Naive thymus-derived CD8-positive, alpha-beta T cell (primary cell): ENCODE measurements at regions not wholly inside any gene's neighbourhood (a gene's known extent, or its start where the extent isn't known, plus 50 kb on each side); places are given as distances from the start of the nearest gene placed in this dataset.

Source experiments
- ATAC-seq, 2 donors: fragments of 150-1000 bp; cut with Tn5 transposase in 1 of 2; sonication (Bioruptor Pico), chemical (Tn5 transposase) in 1 of 2; 1 replicate in 1 of 2; 2 replicates in 1 of 2; pipeline ENCODE4 v1.10.0; 2021; ENCODE audit warnings: mild to moderate bottlenecking in 2 of 2, moderate library complexity in 2 of 2
- POLR2A ChIA-PET: fragments of 350-600 bp; sonication (Branson Sonifier 250); formaldehyde crosslinking; loops from one replicate; lab custom pipeline; 2021; ENCODE audit warnings: antibody characterized with exemption; lab: Charles Lee
- DNase-seq, 10 donors: peaks; one replicate each; pipeline versions ENCODE4 v3.0.0 to v3.0.0-alpha.2; 2020 to 2022
- H3K27ac Mint-ChIP-seq, 10 donors: one replicate each; pipeline ENCODE4 v1.8.0; 2020 to 2022; ENCODE audit warnings: mild to moderate bottlenecking in 10 of 10, mixed read lengths in 10 of 10, moderate library complexity in 4 of 10, inconsistent platforms in 1 of 10
- H3K27me3 Mint-ChIP-seq, 5 donors: one replicate each; pipeline ENCODE4 v1.8.0; 2021 to 2022; ENCODE audit warnings: mixed read lengths in 5 of 5
- H3K36me3 Mint-ChIP-seq, 3 donors: one replicate each; pipeline ENCODE4 v1.8.0; 2020 to 2022; ENCODE audit warnings: mixed read lengths in 3 of 3, mild to moderate bottlenecking in 2 of 3, inconsistent platforms in 1 of 3
- H3K4me1 Mint-ChIP-seq, 4 donors: one replicate each; pipeline ENCODE4 v1.8.0; 2021 to 2022; ENCODE audit warnings: mixed read lengths in 4 of 4
- H3K4me3 Mint-ChIP-seq, 10 donors: one replicate each; pipeline ENCODE4 v1.8.0; 2020 to 2022; ENCODE audit warnings: mild to moderate bottlenecking in 10 of 10, mixed read lengths in 10 of 10, moderate library complexity in 6 of 10, inconsistent platforms in 1 of 10
- H3K9me3 Mint-ChIP-seq, 9 donors: one replicate each; pipeline ENCODE4 v1.8.0; 2020 to 2022; ENCODE audit warnings: mixed read lengths in 9 of 9, mild to moderate bottlenecking in 3 of 9, inconsistent platforms in 1 of 9, moderate library complexity in 1 of 9

DNA sequence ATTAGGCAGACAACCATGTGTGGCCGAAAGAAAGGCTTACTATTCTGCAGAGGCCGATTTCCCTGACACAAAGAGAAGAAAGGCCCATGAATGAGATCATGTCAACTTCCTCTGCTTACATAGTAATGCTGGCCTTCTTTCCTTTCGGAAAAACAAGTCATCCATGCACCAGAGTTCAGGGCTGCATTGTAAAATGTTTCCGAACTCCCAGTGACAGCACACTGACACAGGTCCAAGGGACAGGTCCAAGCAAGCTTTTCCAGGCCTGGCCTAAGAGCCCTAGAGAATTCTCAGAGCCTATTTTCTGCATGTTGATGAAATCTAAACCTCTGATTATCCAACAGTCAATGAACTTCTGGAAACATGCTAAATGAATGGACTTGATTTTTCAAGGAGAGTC lies 140.9 kb downstream of the ZNF608 start:
- no peak for DNase-seq
- peaks cover 0 to 28% (median 15%) of the 10 kb centered on the region in 5 donors for H3K27me3 Mint-ChIP-seq
- no peak overlapping the region for H3K27ac Mint-ChIP-seq
- H3K36me3 Mint-ChIP-seq, result peaks cover 0 to 8% (median 0%) of the 10 kb centered on the region in 3 donors
- H3K4me1 Mint-ChIP-seq, result peaks cover 0 to 6% (median 0%) of the 10 kb centered on the region in 4 donors
- POLR2A ChIA-PET, result no interaction called here
- no peak overlapping the region for H3K4me3 Mint-ChIP-seq
- ATAC-seq, result no peak
- H3K9me3 Mint-ChIP-seq, result peaks cover 0 to 10% (median 0%) of the 10 kb centered on the region in 9 donors

DNA sequence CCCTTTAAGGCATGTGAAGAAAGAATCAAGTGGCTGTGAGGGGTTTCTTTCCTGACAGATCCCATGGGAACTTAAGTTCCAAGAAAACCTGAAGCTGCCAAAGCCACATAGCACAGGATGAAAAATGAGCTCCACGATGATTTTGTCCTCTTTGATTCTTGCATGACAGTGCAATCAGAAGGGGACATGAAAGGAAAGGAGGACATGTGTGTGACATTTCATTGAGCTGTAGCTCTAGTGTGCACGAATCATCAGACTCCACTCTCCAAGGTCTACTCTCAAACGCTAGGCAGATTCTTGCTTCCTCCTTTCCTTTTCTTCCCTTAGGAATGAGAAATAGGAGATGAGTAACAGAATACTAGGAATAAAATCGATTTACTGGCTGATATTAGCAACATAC lies 142.0 kb downstream of the ZNF608 start:
- no peak for ATAC-seq
- no peak overlapping the region for H3K27ac Mint-ChIP-seq
- no peak overlapping the region for H3K4me3 Mint-ChIP-seq
- peaks cover 0 to 28% (median 19%) of the 10 kb centered on the region in 5 donors for H3K27me3 Mint-ChIP-seq
- POLR2A ChIA-PET, result no interaction called here
- H3K4me1 Mint-ChIP-seq, result peaks cover 0 to 13% (median 0%) of the 10 kb centered on the region in 4 donors
- H3K36me3 Mint-ChIP-seq, result peaks cover 0 to 8% (median 0%) of the 10 kb centered on the region in 3 donors
- peaks cover 0 to 10% (median 0%) of the 10 kb centered on the region in 9 donors for H3K9me3 Mint-ChIP-seq
- no peak for DNase-seq

DNA sequence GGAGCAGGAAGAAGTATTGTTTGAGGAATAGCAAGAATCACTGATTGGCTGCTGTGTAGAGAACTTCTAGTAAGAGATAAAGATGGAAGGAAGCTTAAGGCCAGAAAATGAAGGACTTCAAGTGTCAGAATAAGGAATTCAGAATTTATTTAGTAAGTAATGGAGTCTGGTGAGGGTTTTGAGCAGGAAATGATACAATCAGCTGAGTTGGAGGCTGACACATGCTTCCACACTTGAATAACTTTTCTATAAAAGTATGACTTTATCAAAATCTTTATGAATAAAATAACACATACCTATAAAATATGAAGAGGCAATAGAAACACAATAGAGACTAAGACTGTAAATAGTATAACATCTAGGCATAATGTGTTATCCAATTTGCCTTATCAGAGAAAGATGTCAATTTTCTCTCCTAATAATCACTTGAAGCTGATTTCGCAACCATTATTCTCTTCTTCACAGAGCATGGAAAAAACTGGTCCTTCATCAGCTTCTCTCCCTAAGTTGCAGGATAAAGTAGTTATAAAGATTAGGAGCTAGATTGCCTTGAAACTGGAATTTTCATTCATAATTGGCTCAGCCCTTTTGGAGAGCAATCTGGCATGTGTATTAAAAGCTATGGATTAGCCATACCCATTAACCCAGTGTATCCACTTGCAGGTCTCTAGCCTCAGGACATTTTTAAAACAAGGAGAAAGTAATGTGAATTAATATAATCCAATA lies 143.4 kb downstream of the ZNF608 start:
- H3K4me3 Mint-ChIP-seq, result no peak overlapping the region
- peaks cover 0 to 19% (median 12%) of the 10 kb centered on the region in 5 donors for H3K27me3 Mint-ChIP-seq
- ATAC-seq, result no peak
- POLR2A ChIA-PET, result no interaction called here
- H3K9me3 Mint-ChIP-seq, result peaks cover 0 to 2% (median 0%) of the 10 kb centered on the region in 9 donors
- peaks cover 0 to 1% (median 0%) of the 10 kb centered on the region in 3 donors for H3K36me3 Mint-ChIP-seq
- H3K4me1 Mint-ChIP-seq, result peaks cover 0 to 13% (median 0%) of the 10 kb centered on the region in 4 donors
- H3K27ac Mint-ChIP-seq, result no peak overlapping the region
- DNase-seq, result no peak

DNA sequence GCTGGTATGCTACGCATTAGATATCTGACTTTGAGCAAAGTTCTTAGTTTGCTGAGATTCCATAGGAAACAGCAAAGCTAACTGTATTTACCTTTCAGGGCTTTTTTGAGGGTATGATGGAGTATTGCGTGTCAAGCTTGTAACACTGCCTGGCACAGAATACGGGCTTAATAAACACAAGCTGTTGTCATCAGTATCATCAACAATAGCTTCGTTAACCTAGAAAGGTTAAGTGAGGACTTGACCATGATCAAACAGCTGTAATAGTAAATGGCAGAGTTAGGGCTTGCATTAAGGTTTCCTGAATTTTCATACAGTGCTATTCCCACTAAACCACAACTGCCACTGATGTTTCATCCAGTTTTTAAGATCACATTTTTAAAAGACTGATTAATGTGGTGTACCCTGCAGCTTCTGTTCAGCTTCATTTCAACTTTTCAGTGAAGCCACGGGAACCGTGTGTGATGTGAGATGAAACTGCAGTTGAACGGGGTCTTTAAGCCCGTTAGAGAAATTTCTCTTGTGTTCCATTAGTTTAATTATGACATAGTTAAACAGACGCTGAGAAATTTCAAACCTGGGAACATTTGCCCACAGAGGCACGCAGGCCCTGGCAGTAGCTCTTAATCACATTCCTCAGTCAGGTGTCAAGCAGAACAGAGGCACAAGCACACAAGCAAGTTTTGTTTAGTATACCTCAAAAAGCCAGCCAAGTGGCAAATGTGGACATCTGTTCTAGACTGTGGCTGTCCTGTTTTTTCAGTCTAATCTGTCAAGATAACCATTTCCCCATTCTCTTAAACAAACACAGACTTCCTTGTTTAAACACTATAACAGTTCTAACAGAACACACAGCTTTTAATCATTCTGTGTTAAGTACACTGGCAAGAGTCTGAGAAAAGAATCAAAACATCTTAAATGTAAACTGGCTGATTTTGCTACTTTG lies 147.1 kb downstream of the ZNF608 start:
- Mint-ChIP-seq H3K27me3 (peaks cover 7 to 21% (median 16%) of the 10 kb centered on the region in 5 donors), H3K4me1 (peaks cover 0 to 13% (median 0%) of the 10 kb centered on the region in 4 donors), H3K36me3 (no peaks in the 10 kb centered on the region), H3K4me3 (no peak overlapping the region), H3K27ac (no peak overlapping the region), H3K9me3 (no peaks in the 10 kb centered on the region)
- POLR2A ChIA-PET, result no interaction called here
- ATAC-seq (peak in 1 of 2 donors; percentile 30), DNase-seq (no peak)

DNA sequence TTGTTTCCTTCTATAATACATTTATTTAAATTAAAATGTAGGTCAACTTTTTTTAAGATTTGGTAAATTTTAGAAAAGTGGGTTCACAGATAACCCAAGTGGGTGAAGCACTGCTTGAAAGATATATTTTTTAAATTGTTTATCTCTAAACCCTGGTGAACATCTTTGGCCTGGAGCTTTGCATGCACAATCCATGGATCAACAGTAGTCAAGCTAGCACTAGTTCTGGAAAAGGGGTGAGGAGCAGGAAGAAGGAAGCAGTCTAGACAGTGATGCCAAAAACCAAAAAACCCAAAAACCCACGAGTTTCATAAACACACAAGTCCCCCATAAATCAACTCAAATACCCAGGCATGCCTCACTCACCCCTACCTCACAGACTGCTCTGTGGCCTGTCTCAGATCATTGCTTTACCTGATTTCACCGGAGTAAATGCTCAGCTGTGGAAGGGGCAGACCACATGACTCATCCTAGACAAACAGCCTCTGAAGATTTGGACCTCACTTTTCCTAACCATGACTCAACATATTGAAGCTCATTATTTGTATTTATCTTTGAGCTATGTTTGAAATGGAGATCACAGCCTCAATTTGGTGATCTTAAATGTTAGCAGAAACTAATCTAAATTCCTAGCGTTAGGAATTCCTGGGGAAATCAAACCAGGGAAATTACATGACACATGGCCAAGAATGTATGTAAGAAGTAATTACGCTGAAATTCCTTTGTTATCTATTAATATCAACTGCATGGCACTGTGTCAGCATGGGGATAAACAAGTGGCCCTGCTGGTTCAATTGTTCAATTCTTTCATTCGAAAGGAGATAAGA lies 149.6 kb downstream of the ZNF608 start:
- Mint-ChIP-seq H3K4me1 (peaks cover 0 to 8% (median 0%) of the 10 kb centered on the region in 4 donors), H3K27me3 (peaks cover 8 to 29% (median 23%) of the 10 kb centered on the region in 5 donors), H3K9me3 (no peaks in the 10 kb centered on the region), H3K36me3 (no peaks in the 10 kb centered on the region), H3K4me3 (no peak overlapping the region), H3K27ac (peak overlapping the region in 1 of 10 donors; percentile 4)
- POLR2A ChIA-PET, result no interaction called here
- ATAC-seq, result no peak
- DNase-seq, result no peak

DNA sequence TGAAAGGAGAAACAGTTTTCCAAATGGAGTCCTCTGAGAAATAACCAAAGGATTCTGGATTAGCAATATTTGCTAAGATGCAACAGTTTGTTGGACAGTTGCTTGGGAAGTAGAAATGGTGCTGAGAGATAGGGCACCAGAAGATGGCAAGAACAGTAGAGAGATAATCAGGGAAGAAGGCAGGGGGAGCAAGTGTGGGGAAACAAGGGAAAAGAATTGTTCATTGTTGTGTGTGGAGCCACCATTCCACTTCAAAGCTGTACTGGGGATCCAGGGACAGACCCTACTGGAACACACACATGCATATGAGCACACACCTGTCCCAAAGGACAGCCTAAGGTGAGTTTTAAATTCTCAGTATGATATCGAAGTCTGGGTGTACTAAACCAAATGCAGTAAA lies 152.5 kb downstream of the ZNF608 start:
- no peaks in the 10 kb centered on the region for H3K4me1 Mint-ChIP-seq
- DNase-seq (no peak), ATAC-seq (no peak)
- peaks cover 7 to 46% (median 30%) of the 10 kb centered on the region in 5 donors for H3K27me3 Mint-ChIP-seq
- no peaks in the 10 kb centered on the region for H3K36me3 Mint-ChIP-seq
- no peak overlapping the region for H3K4me3 Mint-ChIP-seq
- POLR2A ChIA-PET, result interaction anchor here (0.5 kb wide), 1 partner anchor 1627 kb away, joined by 3 read pairs; no protein-coding TSS in a partner anchor
- H3K27ac Mint-ChIP-seq, result no peak overlapping the region
- H3K9me3 Mint-ChIP-seq, result peaks cover 0 to 15% (median 0%) of the 10 kb centered on the region in 9 donors

DNA sequence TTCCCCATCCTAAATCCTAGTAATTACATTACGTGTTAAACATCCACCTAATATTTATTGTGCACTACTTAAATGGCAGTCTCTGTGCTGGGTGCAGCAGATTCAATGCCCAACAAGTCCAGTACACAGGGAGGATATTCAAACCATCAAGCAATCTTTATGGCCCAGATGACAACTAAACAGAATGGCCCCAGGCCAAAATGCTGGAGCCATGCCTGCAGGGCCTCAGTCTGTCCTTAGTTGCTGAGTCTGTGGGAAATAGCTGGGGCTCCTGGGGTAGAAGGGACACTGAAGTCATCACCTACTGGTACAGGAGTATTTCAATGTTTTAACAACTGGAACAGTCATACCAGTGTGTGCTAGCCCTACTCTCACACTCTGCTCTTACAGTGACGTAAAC lies 153.5 kb downstream of the ZNF608 start:
- POLR2A ChIA-PET, result no interaction called here
- DNase-seq (no peak), ATAC-seq (no peak)
- Mint-ChIP-seq H3K4me3 (no peak overlapping the region), H3K9me3 (peaks cover 0 to 16% (median 0%) of the 10 kb centered on the region in 9 donors), H3K4me1 (no peaks in the 10 kb centered on the region), H3K36me3 (no peaks in the 10 kb centered on the region), H3K27me3 (peaks cover 7 to 47% (median 30%) of the 10 kb centered on the region in 5 donors), H3K27ac (no peak overlapping the region)

DNA sequence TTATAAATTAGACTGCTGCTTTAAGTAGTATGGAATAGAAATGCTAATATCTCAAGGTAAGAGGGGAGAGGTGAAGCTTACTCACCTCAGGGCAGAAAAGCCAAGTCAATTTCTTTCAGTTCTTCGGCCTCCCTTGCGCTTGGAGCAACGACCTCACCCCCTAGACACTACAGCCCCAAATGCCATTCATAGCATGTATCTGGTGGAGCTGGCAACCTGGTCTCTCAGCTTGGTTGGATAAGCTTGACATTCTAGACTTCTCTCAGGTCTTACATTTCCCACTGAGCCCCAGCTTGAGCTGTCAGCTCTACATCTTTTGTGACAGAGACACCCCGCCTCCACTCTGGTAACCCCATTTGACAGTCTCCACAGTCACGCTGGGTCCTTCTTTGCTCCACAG lies 154.9 kb downstream of the ZNF608 start:
- Mint-ChIP-seq H3K9me3 (peaks cover 0 to 16% (median 0%) of the 10 kb centered on the region in 9 donors), H3K27ac (no peak overlapping the region), H3K4me3 (no peak overlapping the region), H3K27me3 (peaks cover 1 to 39% (median 21%) of the 10 kb centered on the region in 5 donors), H3K36me3 (no peaks in the 10 kb centered on the region), H3K4me1 (no peaks in the 10 kb centered on the region)
- ATAC-seq, result no peak
- no peak for DNase-seq
- POLR2A ChIA-PET, result no interaction called here

DNA sequence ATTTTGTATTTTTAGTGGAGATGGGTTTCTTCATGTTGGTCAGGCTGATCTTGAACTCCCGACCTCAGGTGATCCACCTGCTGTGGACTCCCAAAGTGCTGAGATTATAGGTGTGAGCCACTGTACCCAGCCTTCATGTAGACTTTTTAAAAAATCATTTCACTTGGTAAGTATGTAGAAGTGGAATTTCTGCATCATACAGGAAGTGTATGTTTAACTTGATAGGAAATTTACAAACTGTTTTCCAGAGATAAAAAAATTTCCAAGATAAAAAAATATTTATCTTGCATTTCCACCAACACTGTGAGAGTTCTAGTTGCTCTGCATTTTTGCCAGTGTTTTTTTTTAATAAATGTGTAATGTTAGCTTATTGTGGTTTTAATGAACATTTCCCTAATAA lies 155.8 kb downstream of the ZNF608 start:
- Mint-ChIP-seq H3K27me3 (peaks cover 1 to 39% (median 21%) of the 10 kb centered on the region in 5 donors), H3K9me3 (peaks cover 0 to 16% (median 0%) of the 10 kb centered on the region in 9 donors), H3K4me3 (no peak overlapping the region), H3K4me1 (no peaks in the 10 kb centered on the region), H3K36me3 (no peaks in the 10 kb centered on the region), H3K27ac (no peak overlapping the region)
- ATAC-seq (no peak), DNase-seq (no peak)
- POLR2A ChIA-PET, result no interaction called here

DNA sequence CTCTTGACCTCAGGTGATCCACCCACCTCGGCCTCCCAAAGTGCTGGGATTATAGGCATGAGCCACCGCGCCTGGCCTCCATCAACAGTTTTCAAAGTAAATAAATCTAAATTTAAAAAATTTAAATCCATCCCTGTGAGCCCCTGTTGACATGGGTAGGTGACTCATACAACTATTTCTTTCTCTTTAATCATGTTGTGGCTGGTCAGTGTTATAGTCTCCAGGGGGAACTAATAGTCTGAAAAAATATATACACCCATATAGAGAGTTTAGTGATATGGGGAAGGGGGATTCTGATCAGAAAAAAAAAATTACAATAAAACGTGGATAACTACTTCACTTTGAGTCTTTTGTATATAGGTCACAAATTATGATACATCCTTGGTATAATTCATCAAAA lies 159.2 kb downstream of the ZNF608 start:
- POLR2A ChIA-PET, result no interaction called here
- no peaks in the 10 kb centered on the region for H3K36me3 Mint-ChIP-seq
- ATAC-seq (no peak), DNase-seq (no peak)
- H3K9me3 Mint-ChIP-seq, result peaks cover 0 to 16% (median 0%) of the 10 kb centered on the region in 9 donors
- no peak overlapping the region for H3K27ac Mint-ChIP-seq
- peaks cover 0 to 15% (median 8%) of the 10 kb centered on the region in 4 donors for H3K4me1 Mint-ChIP-seq
- H3K27me3 Mint-ChIP-seq, result peaks cover 0 to 28% (median 10%) of the 10 kb centered on the region in 5 donors
- no peak overlapping the region for H3K4me3 Mint-ChIP-seq

DNA sequence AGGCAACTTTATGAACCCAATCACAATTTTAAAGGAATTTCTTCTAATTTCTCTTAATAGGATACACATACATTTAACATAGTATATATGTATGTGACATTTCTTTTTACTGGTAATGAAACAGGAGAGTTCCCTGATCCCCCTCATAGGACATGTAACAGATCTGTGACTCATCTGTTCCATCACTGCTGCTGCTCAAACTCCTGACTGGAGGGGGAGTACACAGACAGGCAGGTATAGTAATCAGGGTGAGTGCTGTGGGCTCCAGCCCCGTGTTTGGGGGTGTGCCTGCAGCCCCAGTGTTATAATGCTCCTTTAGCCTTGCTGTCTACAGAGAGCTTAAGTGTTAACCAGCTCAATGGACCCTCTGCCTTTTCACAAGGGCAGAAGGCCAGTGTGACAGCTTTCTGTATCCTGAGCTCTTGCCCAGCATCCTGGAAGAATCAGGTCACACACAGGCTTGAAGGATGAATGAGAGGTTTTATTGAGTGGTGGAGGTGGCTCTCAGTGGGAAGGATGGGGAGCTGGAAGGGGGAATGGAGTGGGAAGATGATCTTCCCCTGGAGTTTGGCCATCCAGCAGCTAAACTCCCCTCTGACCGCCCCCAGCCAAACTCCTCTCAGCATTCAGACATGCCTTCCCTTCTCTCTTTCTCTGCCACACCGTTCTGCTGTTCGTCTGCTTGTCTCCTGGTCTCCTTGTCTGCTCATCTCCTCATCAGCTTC lies 161.3 kb downstream of the ZNF608 start:
- POLR2A ChIA-PET, result no interaction called here
- Mint-ChIP-seq H3K36me3 (no peaks in the 10 kb centered on the region), H3K4me3 (no peak overlapping the region), H3K9me3 (peaks cover 0 to 13% (median 0%) of the 10 kb centered on the region in 9 donors), H3K27ac (no peak overlapping the region), H3K27me3 (peaks cover 0 to 13% (median 3%) of the 10 kb centered on the region in 5 donors), H3K4me1 (peaks cover 0 to 15% (median 8%) of the 10 kb centered on the region in 4 donors)
- DNase-seq (no peak), ATAC-seq (no peak)
